ENCODE measurements at regions not wholly inside any gene's neighbourhood (a gene's known extent, or its start where the extent isn't known, plus 50 kb on each side); places are given as distances from the start of the nearest gene placed in this dataset.
A peak's percentile ranks its signal among the peaks of the same experiment; 100 is the strongest.

GRCh38 chr4:155007660-155008176 lies 200.7 kb upstream of the NPY2R start:
- no peak for ATAC-seq
- TF ChIP-seq NR2C1 (IDR thresholded peaks at IDR 0.05) (no peak), NR2C1 (tag; IDR thresholded peaks at IDR 0.05) (no peak), ELF1 (tag; IDR thresholded peaks at IDR 0.05) (no peak), PCBP2 (IDR thresholded peaks at IDR 0.05; ENCODE audit: low read depth, low read length, poor library complexity, severe bottlenecking) (no peak), RB1 (IDR thresholded peaks at IDR 0.05; ENCODE audit: low read depth) (no peak), SIX5 (IDR thresholded peaks at IDR 0.05; ENCODE audit: borderline replicate concordance in 1 of 2, insufficient read depth in 1 of 2, low read depth in 1 of 2, low read length in 2 of 2) (no peak), ZFP30 (CRISPR knock-in tag; IDR thresholded peaks at IDR 0.05; ENCODE audit: borderline replicate concordance) (no peak), ZNF124 (CRISPR knock-in tag; IDR thresholded peaks at IDR 0.05) (no peak), XRCC5 (IDR thresholded peaks at IDR 0.05; ENCODE audit: low read depth, low read length) (no peak), ZNF75A (CRISPR knock-in tag; IDR thresholded peaks at IDR 0.05) (no peak), HBP1 (CRISPR knock-in tag; IDR thresholded peaks at IDR 0.05) (no peak), SAP30 (IDR thresholded peaks at IDR 0.05; ENCODE audit: borderline replicate concordance, insufficient read depth, low read depth, low read length, poor library complexity, severe bottlenecking) (no peak), ZNF134 (CRISPR knock-in tag; conservative IDR thresholded peaks at IDR 0.05) (no peak), NR4A1 (CRISPR knock-in tag; IDR thresholded peaks at IDR 0.05) (no peak), NR4A1 (tag; IDR thresholded peaks at IDR 0.05) (no peak), JUND (IDR thresholded peaks at IDR 0.05; ENCODE audit: borderline replicate concordance, low read depth, low read length) (peak; percentile 51; the same call in 1 of the 2 replicates), JUND (tag; IDR thresholded peaks at IDR 0.05; ENCODE audit: borderline replicate concordance, low read depth, low read length) (no peak), HES1 (IDR thresholded peaks at IDR 0.05; ENCODE audit: low read depth) (no peak), BRD9 (IDR thresholded peaks at IDR 0.05; ENCODE audit: low read depth, partially characterized antibody) (no peak), ZBTB8A (IDR thresholded peaks at IDR 0.05; ENCODE audit: partially characterized antibody) (no peak), FOSL1 (tag; conservative IDR thresholded peaks at IDR 0.05) (peak; percentile 78), HDAC3 (IDR thresholded peaks at IDR 0.05; ENCODE audit: borderline replicate concordance, partially characterized antibody) (no peak), SMARCA5 (IDR thresholded peaks at IDR 0.05) (no peak), ARNT (IDR thresholded peaks at IDR 0.05) (no peak), KHSRP (IDR thresholded peaks at IDR 0.05) (no peak), CBX1 (IDR thresholded peaks at IDR 0.05; ENCODE audit: low read depth) (no peak)

More at GRCh38 chr4:155007660-155008176, 200.7 kb upstream of the NPY2R start:
- Histone ChIP-seq H3K79me2 (ENCODE audit: control insufficient read depth, insufficient read depth, low read length) (no peaks in the 10 kb centered on the region), H3K4me1 (replicated peaks in 1 of 2; ENCODE audit: control insufficient read depth in 2 of 2, insufficient read depth in 2 of 2, low read length in 2 of 2) (no peaks in the 10 kb centered on the region; a peak in 1 of 5 replicates), H3K9me3 (replicated peaks; ENCODE audit: control insufficient read depth, insufficient read depth, low read depth, low read length) (no peaks in the 10 kb centered on the region; the same call in 1 of the 2 replicates), H4K20me1 (replicated peaks; ENCODE audit: control insufficient read depth, insufficient read depth, low read length) (no peaks in the 10 kb centered on the region), H3K9me1 (ENCODE audit: control insufficient read depth, insufficient read depth, low read length) (no peaks in the 10 kb centered on the region), H3K27me3 (ENCODE audit: control insufficient read depth in 2 of 2, insufficient read depth in 2 of 2, low read length in 2 of 2) (no peaks in the 10 kb centered on the region), H3K4me2 (ENCODE audit: insufficient read depth, low read length) (no peak overlapping the region), H3K4me3 (no peak overlapping the region), H2AFZ (ENCODE audit: low read depth, low read length) (no peak overlapping the region), H3K9ac (ENCODE audit: insufficient read depth in 1 of 2, low read depth in 2 of 2, low read length in 2 of 2) (no peak overlapping the region), H3K36me3 (ENCODE audit: control insufficient read depth, insufficient read depth, low read length) (no peaks in the 10 kb centered on the region), H3K27ac (ENCODE audit: extremely low read depth, low read depth, low read length) (no peak overlapping the region)
- intact Hi-C loops (cut with micrococcal nuclease), result no loop called here
- peak in 1 of 4 experiments; percentile 2 for DNase-seq (ENCODE audit: extremely low read depth in 1 of 4, low spot score in 3 of 4)
- WGBS (ENCODE audit: insufficient coverage, low coverage, missing lambda C conversion rate), result 0% methylated on average over 1 of the region's 1 CpG
- in situ Hi-C loops (cut with MboI), result no loop called here
- POLR2A ChIA-PET, result no interaction called here
- CTCF ChIA-PET (ENCODE audit: low intra/inter-chr PET ratio), result no interaction called here
- no TSS peak for BruUV-seq (replicated peaks)
- no peak for FAIRE-seq

Measured in K562 (cell line).